ENCODE measurements at regions not wholly inside any gene's neighbourhood (a gene's known extent, or its start where the extent isn't known, plus 50 kb on each side); places are given as distances from the start of the nearest gene placed in this dataset.

GRCh38 chr1:198391393-198392020 lies 149.0 kb downstream of the ATP6V1G3 start:
- Histone ChIP-seq H3K36me3 (ENCODE audit: control insufficient read depth in 1 of 2, insufficient read depth in 2 of 2, low read length in 2 of 2) (no peaks in the 10 kb centered on the region), H3K27ac (ENCODE audit: low read depth, low read length) (no peak overlapping the region), H4K20me1 (ENCODE audit: insufficient read depth) (no peaks in the 10 kb centered on the region), H2AFZ (ENCODE audit: low read depth, low read length, poor library complexity, severe bottlenecking) (no peak overlapping the region), H3K9ac (ENCODE audit: low read length) (no peak overlapping the region), H3K9me3 (ENCODE audit: control insufficient read depth in 1 of 2, insufficient read depth in 1 of 2, low read depth in 1 of 2, low read length in 2 of 2) (no peaks in the 10 kb centered on the region), H3K4me3 (replicated peaks in 1 of 2; ENCODE audit: low read depth in 1 of 2, low read length in 2 of 2) (no peak overlapping the region), H3K79me2 (ENCODE audit: insufficient read depth, low read length) (no peaks in the 10 kb centered on the region), H3K9me2 (ENCODE audit: insufficient read depth) (no peaks in the 10 kb centered on the region), H3K4me2 (ENCODE audit: low read length) (no peak overlapping the region), H3K27me3 (ENCODE audit: insufficient read depth, low read length) (no peaks in the 10 kb centered on the region), H3K4me1 (ENCODE audit: control insufficient read depth in 1 of 2, insufficient read depth in 2 of 2, low read length in 2 of 2) (no peaks in the 10 kb centered on the region)
- intact Hi-C loops (cut with micrococcal nuclease) = no loop called here
- ChIA-PET CTCF (no interaction called here), RAD21 (ENCODE audit: low non-redundant PET in 1 of 2, low total read pairs in 2 of 2, uncharacterized antibody in 2 of 2, unreplicated experiment in 2 of 2) (no interaction called here), POLR2A (no interaction called here)
- DNase-seq (ENCODE audit: low read depth, low spot score) (no peak), ATAC-seq (no peak)
- no TSS peak for BruUV-seq (replicated peaks)
- TF ChIP-seq CBX3 (IDR thresholded peaks at IDR 0.05; ENCODE audit: low read depth) (no peak), REST (IDR thresholded peaks at IDR 0.05; ENCODE audit: low read depth) (no peak), RAD21 (IDR thresholded peaks at IDR 0.05; ENCODE audit: low read depth) (no peak), JUND (IDR thresholded peaks at IDR 0.05) (no peak), ZBTB33 (IDR thresholded peaks at IDR 0.05; ENCODE audit: extremely low read depth, insufficient replicate concordance, low read length) (no peak), EZH2 (IDR thresholded peaks at IDR 0.05) (no peak), YY1 (IDR thresholded peaks at IDR 0.05; ENCODE audit: extremely low read depth, insufficient replicate concordance, low read depth, low read length) (no peak), POLR2A (IDR thresholded peaks at IDR 0.05; ENCODE audit: borderline replicate concordance, extremely low read depth, insufficient read depth, insufficient read length) (no peak), ELF1 (IDR thresholded peaks at IDR 0.05; ENCODE audit: borderline replicate concordance, low read depth) (no peak), EGR1 (IDR thresholded peaks at IDR 0.05; ENCODE audit: low read depth) (no peak), CEBPB (IDR thresholded peaks at IDR 0.05; ENCODE audit: low read depth) (no peak)
